ENCODE measurements at regions not wholly inside any gene's neighbourhood (a gene's known extent, or its start where the extent isn't known, plus 50 kb on each side); places are given as distances from the start of the nearest gene placed in this dataset.

DNA sequence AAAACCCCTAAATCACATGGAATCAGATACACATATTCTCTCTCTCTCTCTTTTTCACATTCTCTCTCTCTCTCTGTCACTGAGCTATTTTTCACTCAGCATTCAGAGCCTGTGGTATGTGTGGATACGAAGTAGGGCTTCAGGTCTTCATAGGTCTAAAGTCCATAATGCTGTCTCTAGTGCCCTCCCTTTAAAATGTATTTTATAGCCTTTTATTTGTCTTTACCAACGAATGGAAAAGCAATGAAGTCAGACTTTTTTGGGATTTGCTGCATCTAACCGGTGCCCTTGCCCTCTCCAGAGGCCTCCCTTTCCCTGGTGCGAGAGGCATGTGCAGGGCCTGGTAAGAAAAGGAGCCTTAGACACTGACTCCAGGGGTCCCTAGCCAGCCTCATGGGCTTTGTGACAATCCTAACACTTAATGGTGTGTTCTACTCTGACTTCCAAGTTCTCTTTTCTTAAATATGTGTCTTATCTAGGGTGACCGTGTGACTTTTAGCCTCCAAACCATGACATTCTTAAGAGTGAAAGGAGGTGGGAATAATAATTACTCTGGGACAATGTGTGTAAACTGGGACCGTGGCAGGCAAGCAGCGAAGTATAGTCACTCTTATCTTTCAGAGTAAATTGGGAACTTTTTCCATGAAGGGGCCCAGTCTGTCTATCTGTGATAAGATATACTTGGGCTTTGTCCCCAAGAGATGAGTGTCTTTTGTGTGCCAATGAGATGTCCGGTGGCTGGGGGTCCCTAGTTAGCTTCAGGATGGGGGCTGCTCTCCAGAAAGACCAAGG lies 101.1 kb downstream of the B3GNT2 start:
- Histone ChIP-seq H3K4me3 (ENCODE audit: low read depth in 1 of 2, low read length in 2 of 2) (no peak overlapping the region), H3K27ac (ENCODE audit: low read depth, low read length) (no peak overlapping the region), H3K4me1 (ENCODE audit: control insufficient read depth in 1 of 2, insufficient read depth in 2 of 2, low read length in 2 of 2) (peaks cover 22 to 27% of the 10 kb centered on the region in 2 donors), H3K27me3 (ENCODE audit: control insufficient read depth in 1 of 2, insufficient read depth in 2 of 2, low read length in 2 of 2) (no peaks in the 10 kb centered on the region), H3K36me3 (ENCODE audit: control insufficient read depth in 1 of 2, insufficient read depth in 2 of 2, low read length in 2 of 2) (no peaks in the 10 kb centered on the region), H3K9ac (ENCODE audit: low read depth in 1 of 2, low read length in 2 of 2) (no peak overlapping the region), H3K9me3 (ENCODE audit: control insufficient read depth in 1 of 2, low read length in 2 of 2) (no peaks in the 10 kb centered on the region)

DNA sequence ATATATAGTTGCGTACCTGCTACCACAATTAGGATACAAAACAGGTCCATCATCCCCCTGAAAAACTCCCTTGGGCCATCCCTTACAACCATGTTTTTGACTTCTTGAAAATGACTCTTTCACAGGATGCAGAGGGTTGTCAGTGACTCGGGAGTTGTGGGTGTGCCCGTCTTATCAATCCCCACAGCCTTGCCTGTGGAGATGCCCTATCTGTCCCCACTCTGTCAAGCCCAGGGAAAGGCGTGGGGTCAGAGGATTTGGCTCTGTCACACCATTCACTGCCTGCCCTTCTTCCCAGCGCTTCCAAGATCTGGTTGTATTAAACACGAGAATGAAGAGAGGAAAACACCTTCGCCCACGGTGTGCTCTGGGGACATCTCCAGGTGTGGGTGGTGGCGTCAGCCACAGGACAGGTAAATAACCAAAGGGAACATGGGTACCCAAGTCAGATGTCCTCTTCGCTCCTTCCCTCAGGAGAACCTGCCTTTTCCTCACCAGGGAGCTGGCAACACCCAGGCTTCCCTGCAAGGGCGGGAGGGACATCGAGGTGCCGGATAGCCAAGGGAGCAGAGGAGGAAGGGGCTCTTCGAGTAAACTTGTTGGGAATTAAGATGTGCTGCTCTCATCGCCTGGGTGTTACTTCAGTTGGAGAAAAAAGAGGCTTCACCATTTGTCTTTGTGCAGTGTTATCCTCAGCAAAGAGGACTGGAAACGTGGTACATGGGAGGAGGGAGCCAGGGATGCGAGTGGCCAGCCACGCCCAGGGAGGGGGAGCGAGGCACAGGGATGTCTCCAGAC lies 100.3 kb downstream of the B3GNT2 start:
- H3K4me3 ChIP-seq (ENCODE audit: low read depth in 1 of 2, low read length in 2 of 2): no peak overlapping the region
- peaks cover 25 to 33% of the 10 kb centered on the region in 2 donors for H3K4me1 ChIP-seq (ENCODE audit: control insufficient read depth in 1 of 2, insufficient read depth in 2 of 2, low read length in 2 of 2)
- H3K27me3 ChIP-seq (ENCODE audit: control insufficient read depth in 1 of 2, insufficient read depth in 2 of 2, low read length in 2 of 2): no peaks in the 10 kb centered on the region
- no peaks in the 10 kb centered on the region for H3K9me3 ChIP-seq (ENCODE audit: control insufficient read depth in 1 of 2, low read length in 2 of 2)
- no peak overlapping the region for H3K27ac ChIP-seq (ENCODE audit: low read depth, low read length)
- H3K9ac ChIP-seq (ENCODE audit: low read depth in 1 of 2, low read length in 2 of 2): no peak overlapping the region
- no peaks in the 10 kb centered on the region for H3K36me3 ChIP-seq (ENCODE audit: control insufficient read depth in 1 of 2, insufficient read depth in 2 of 2, low read length in 2 of 2)

DNA sequence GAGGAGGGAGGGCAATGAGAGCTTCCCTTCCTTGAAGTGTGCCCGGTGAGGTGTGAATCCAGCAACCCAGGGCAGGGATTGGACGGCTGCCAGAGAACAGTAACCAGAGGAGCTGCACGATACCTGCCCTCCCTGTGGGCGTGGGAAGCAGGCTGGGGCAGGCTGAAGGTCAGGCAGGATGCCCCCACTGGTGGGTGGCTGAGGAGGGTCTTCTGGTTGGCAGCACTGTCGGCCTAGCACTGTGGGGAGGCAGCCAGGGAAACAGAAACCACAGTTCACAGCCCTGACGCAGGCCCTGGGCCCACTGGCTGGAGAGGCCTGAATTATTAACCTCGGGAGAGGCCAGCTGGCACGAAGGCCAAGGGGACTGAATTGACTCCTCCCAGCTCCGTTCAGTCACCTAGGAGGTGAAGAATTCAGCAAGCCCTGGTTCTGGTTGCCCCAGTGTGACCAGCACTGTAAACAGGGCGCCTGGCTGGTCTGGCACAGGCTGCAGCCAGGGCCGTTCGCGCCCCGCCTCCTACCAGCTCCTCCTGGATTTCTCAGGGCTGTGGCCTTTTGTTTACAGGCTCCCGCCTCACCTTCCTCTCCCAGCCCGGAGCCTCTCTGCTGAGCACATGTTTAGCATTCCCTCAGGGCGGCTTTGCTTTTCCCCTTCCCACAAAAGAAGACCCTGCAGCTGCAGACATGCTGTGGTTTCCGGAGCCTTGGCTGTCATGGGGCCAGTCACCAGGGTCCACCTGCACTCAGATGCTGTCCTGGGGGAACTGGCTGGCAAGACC lies 97.8 kb downstream of the B3GNT2 start:
- H3K36me3 ChIP-seq (ENCODE audit: control insufficient read depth in 1 of 2, insufficient read depth in 2 of 2, low read length in 2 of 2): no peaks in the 10 kb centered on the region
- peaks cover 25 to 33% of the 10 kb centered on the region in 2 donors for H3K4me1 ChIP-seq (ENCODE audit: control insufficient read depth in 1 of 2, insufficient read depth in 2 of 2, low read length in 2 of 2)
- H3K4me3 ChIP-seq (ENCODE audit: low read depth in 1 of 2, low read length in 2 of 2): peak overlapping the region; percentile 33 to 46
- peak overlapping the region; percentile 12 to 18 for H3K9ac ChIP-seq (ENCODE audit: low read depth in 1 of 2, low read length in 2 of 2)
- no peaks in the 10 kb centered on the region for H3K9me3 ChIP-seq (ENCODE audit: control insufficient read depth in 1 of 2, low read length in 2 of 2)
- H3K27me3 ChIP-seq (ENCODE audit: control insufficient read depth in 1 of 2, insufficient read depth in 2 of 2, low read length in 2 of 2): no peaks in the 10 kb centered on the region
- peak overlapping the region; percentile 69 for H3K27ac ChIP-seq (ENCODE audit: low read depth, low read length)

DNA sequence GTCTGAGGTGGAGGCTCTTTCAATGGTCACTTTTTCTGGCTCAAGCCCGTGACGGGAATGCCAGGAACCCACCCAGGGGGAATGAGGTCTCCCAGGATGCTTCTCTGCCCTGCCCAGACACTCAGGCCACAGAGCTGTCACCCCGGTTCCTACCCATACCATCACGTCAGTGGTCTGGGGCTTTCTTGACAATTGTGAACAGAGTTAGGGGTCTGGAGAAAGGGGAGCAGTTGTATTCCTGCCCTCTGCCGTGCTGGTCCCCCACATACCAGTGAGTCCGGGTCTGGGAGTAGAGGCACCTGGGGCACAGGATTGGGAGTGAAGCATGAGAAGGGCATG lies 97.2 kb downstream of the B3GNT2 start:
- H3K4me1 ChIP-seq (ENCODE audit: control insufficient read depth in 1 of 2, insufficient read depth in 2 of 2, low read length in 2 of 2): peaks cover 31 to 35% of the 10 kb centered on the region in 2 donors
- H3K9ac ChIP-seq (ENCODE audit: low read depth in 1 of 2, low read length in 2 of 2): peak overlapping the region in 1 of 2 donors; percentile 18
- H3K27me3 ChIP-seq (ENCODE audit: control insufficient read depth in 1 of 2, insufficient read depth in 2 of 2, low read length in 2 of 2): no peaks in the 10 kb centered on the region
- no peaks in the 10 kb centered on the region for H3K36me3 ChIP-seq (ENCODE audit: control insufficient read depth in 1 of 2, insufficient read depth in 2 of 2, low read length in 2 of 2)
- H3K27ac ChIP-seq (ENCODE audit: low read depth, low read length): peak overlapping the region; percentile 69
- no peaks in the 10 kb centered on the region for H3K9me3 ChIP-seq (ENCODE audit: control insufficient read depth in 1 of 2, low read length in 2 of 2)
- peak overlapping the region; percentile 13 to 33 for H3K4me3 ChIP-seq (ENCODE audit: low read depth in 1 of 2, low read length in 2 of 2)

DNA sequence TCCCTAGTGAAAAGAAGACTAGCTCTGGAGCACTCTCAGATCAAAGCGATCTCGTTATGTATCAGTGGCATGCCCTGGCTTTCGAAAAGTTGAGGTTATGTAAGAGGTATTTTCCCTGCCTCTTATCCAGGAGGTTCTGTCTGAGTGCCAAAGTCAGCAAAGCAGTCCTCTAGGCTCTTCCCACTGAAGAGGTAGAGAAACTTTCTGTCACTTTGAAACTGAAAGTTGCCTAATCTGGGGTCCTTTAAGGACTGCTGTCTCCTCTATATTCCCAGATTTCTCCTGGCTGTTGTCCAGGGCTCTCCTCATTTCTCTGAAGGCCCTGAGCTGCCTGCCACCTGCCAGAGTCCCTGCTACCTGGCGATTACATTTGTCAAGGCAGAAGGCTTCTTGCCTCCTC lies 96.3 kb downstream of the B3GNT2 start:
- Histone ChIP-seq H3K4me1 (ENCODE audit: control insufficient read depth in 1 of 2, insufficient read depth in 2 of 2, low read length in 2 of 2) (peaks cover 35 to 39% of the 10 kb centered on the region in 2 donors), H3K27ac (ENCODE audit: low read depth, low read length) (no peak overlapping the region), H3K27me3 (ENCODE audit: control insufficient read depth in 1 of 2, insufficient read depth in 2 of 2, low read length in 2 of 2) (no peaks in the 10 kb centered on the region), H3K9me3 (ENCODE audit: control insufficient read depth in 1 of 2, low read length in 2 of 2) (no peaks in the 10 kb centered on the region), H3K9ac (ENCODE audit: low read depth in 1 of 2, low read length in 2 of 2) (no peak overlapping the region), H3K36me3 (ENCODE audit: control insufficient read depth in 1 of 2, insufficient read depth in 2 of 2, low read length in 2 of 2) (no peaks in the 10 kb centered on the region), H3K4me3 (ENCODE audit: low read depth in 1 of 2, low read length in 2 of 2) (peak overlapping the region; percentile 18 to 48)

DNA sequence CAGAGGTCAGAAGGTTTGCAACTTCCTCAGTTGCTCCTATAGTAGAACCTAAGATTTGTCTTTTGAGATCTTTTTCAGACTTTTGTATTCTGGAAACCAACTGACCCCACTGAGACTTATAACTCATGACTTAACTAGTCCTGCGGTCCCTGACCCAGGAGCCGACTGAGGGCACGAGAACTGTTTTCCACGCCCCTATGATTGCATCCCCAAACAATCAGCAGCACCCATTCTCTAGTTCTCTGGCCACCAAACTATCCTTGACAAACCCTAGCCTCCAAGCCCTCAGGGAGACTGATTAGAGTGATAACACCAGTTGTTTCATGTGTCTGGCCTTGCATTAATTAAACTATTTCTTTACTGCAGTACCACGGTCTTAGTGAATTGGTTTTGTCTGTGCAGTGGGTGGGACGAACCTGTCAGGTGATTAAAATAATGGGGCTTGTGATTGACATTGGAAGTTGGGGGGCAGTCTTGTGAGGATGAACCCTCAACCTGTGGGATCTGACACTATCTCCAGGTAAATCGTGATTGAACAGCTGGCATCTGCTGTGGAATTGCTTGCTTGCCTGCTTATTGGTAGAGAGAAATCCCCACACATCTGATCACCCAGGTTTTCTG lies 95.7 kb downstream of the B3GNT2 start:
- Histone ChIP-seq H3K9ac (ENCODE audit: low read depth in 1 of 2, low read length in 2 of 2) (no peak overlapping the region), H3K36me3 (ENCODE audit: control insufficient read depth in 1 of 2, insufficient read depth in 2 of 2, low read length in 2 of 2) (no peaks in the 10 kb centered on the region), H3K9me3 (ENCODE audit: control insufficient read depth in 1 of 2, low read length in 2 of 2) (no peaks in the 10 kb centered on the region), H3K4me1 (ENCODE audit: control insufficient read depth in 1 of 2, insufficient read depth in 2 of 2, low read length in 2 of 2) (peaks cover 35 to 37% of the 10 kb centered on the region in 2 donors), H3K4me3 (ENCODE audit: low read depth in 1 of 2, low read length in 2 of 2) (peak overlapping the region; percentile 18 to 48), H3K27me3 (ENCODE audit: control insufficient read depth in 1 of 2, insufficient read depth in 2 of 2, low read length in 2 of 2) (no peaks in the 10 kb centered on the region), H3K27ac (ENCODE audit: low read depth, low read length) (no peak overlapping the region)

DNA sequence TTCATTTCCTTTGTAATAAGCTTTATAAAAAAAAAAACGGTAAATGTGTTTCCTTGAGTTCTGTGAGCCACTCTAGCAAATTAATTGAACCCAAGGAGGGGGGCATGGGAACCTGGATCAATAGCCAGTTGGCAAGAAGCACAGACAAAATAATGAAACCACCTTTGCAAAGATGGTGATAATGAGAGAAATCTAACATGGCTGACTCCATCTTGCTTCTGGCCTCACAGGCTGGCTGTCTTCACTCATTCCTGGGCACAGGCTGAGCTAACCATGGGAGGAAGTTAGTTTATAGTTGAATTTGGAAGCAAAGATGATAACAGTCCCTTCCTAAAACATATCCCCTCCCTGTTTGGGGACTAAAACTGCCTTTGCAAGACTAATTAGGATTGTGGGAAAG lies 95.1 kb downstream of the B3GNT2 start:
- Histone ChIP-seq H3K36me3 (ENCODE audit: control insufficient read depth in 1 of 2, insufficient read depth in 2 of 2, low read length in 2 of 2) (no peaks in the 10 kb centered on the region), H3K9me3 (ENCODE audit: control insufficient read depth in 1 of 2, low read length in 2 of 2) (no peaks in the 10 kb centered on the region), H3K27me3 (ENCODE audit: control insufficient read depth in 1 of 2, insufficient read depth in 2 of 2, low read length in 2 of 2) (no peaks in the 10 kb centered on the region), H3K9ac (ENCODE audit: low read depth in 1 of 2, low read length in 2 of 2) (no peak overlapping the region), H3K4me3 (ENCODE audit: low read depth in 1 of 2, low read length in 2 of 2) (no peak overlapping the region), H3K4me1 (ENCODE audit: control insufficient read depth in 1 of 2, insufficient read depth in 2 of 2, low read length in 2 of 2) (peaks cover 35 to 37% of the 10 kb centered on the region in 2 donors), H3K27ac (ENCODE audit: low read depth, low read length) (no peak overlapping the region)

- H3K4me3 ChIP-seq (ENCODE audit: low read depth in 1 of 2, low read length in 2 of 2): no peak overlapping the region
- H3K36me3 ChIP-seq (ENCODE audit: control insufficient read depth in 1 of 2, insufficient read depth in 2 of 2, low read length in 2 of 2): peaks cover 0 to 4% of the 10 kb centered on the region in 2 donors
- H3K9me3 ChIP-seq (ENCODE audit: control insufficient read depth in 1 of 2, low read length in 2 of 2): peaks cover 11 to 12% of the 10 kb centered on the region in 2 donors
- H3K4me1 ChIP-seq (ENCODE audit: control insufficient read depth in 1 of 2, insufficient read depth in 2 of 2, low read length in 2 of 2): peaks cover 25% of the 10 kb centered on the region in 2 donors
- H3K27ac ChIP-seq (ENCODE audit: low read depth, low read length): no peak overlapping the region
- H3K27me3 ChIP-seq (ENCODE audit: control insufficient read depth in 1 of 2, insufficient read depth in 2 of 2, low read length in 2 of 2): no peaks in the 10 kb centered on the region
- H3K9ac ChIP-seq (ENCODE audit: low read depth in 1 of 2, low read length in 2 of 2): no peak overlapping the region
These were observed 92.3 kb downstream of the B3GNT2 start for GRCh38 chr2:62287899-62288880.

DNA sequence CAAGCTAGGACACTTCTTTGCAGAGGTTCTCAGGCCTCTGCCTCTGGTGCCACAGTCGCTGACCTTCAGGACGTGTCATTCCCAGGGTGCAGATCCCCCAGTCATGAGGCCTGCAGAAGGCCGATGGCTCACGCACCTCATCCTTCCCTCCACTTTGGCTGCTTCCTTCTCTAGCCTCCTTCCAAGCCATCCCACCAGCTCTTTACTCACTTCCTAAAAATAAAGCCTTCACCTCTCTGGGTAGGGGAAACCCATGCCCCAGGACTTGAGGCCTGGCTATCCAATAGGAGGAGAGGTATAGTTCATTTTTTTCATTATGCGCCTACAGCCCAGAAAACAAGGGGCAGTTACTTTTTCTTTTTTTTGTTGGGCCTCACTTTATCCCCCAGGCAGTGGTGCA lies 91.4 kb downstream of the B3GNT2 start:
- peaks cover 0 to 4% of the 10 kb centered on the region in 2 donors for H3K36me3 ChIP-seq (ENCODE audit: control insufficient read depth in 1 of 2, insufficient read depth in 2 of 2, low read length in 2 of 2)
- H3K4me1 ChIP-seq (ENCODE audit: control insufficient read depth in 1 of 2, insufficient read depth in 2 of 2, low read length in 2 of 2): peaks cover 15 to 16% of the 10 kb centered on the region in 2 donors
- no peak overlapping the region for H3K9ac ChIP-seq (ENCODE audit: low read depth in 1 of 2, low read length in 2 of 2)
- no peaks in the 10 kb centered on the region for H3K27me3 ChIP-seq (ENCODE audit: control insufficient read depth in 1 of 2, insufficient read depth in 2 of 2, low read length in 2 of 2)
- H3K9me3 ChIP-seq (ENCODE audit: control insufficient read depth in 1 of 2, low read length in 2 of 2): peaks cover 11 to 12% of the 10 kb centered on the region in 2 donors
- no peak overlapping the region for H3K27ac ChIP-seq (ENCODE audit: low read depth, low read length)
- H3K4me3 ChIP-seq (ENCODE audit: low read depth in 1 of 2, low read length in 2 of 2): no peak overlapping the region

Data from duodenal mucosa (tissue), 2 donors.